ENCODE measurements at regions not wholly inside any gene's neighbourhood (a gene's known extent, or its start where the extent isn't known, plus 50 kb on each side); places are given as distances from the start of the nearest gene placed in this dataset.

GRCh38 chr17:53319947-53320346 is 502.8 kb upstream of the KIF2B start:
- in situ Hi-C loops (cut with HindIII; ENCODE audit: low pct_unique_long_range_greater_than_20kb, low sequenced_read_pairs), result no loop called here
- Histone ChIP-seq H3K4me3 (ENCODE audit: low read depth in 2 of 2, low read length in 2 of 2) (no peak overlapping the region), H3K9me3 (ENCODE audit: control insufficient read depth, insufficient read depth, low read depth, low read length) (peaks cover 7% of the 10 kb centered on the region; the same call in 1 of the 2 replicates), H3K27ac (ENCODE audit: low read length) (no peak overlapping the region), H3K27me3 (ENCODE audit: control insufficient read depth, insufficient read depth, low read length) (no peaks in the 10 kb centered on the region), H3K36me3 (ENCODE audit: control insufficient read depth, insufficient read depth, low read length) (no peaks in the 10 kb centered on the region), H3K4me1 (ENCODE audit: control insufficient read depth, insufficient read depth, low read length) (no peaks in the 10 kb centered on the region)
- no peak for TF ChIP-seq CTCF (IDR thresholded peaks at IDR 0.05)
- no peak for TF ChIP-seq REST (IDR thresholded peaks at IDR 0.05; ENCODE audit: insufficient read depth in 1 of 2, low read depth in 2 of 2, low read length in 1 of 2)
- TF ChIP-seq TCF7L2 (IDR thresholded peaks at IDR 0.05; ENCODE audit: low read depth, low read length), result no peak
- TF ChIP-seq SIN3A (IDR thresholded peaks at IDR 0.05; ENCODE audit: borderline replicate concordance, insufficient read depth, low read depth, low read length), result no peak
- no peak for TF ChIP-seq POLR2AphosphoS5 (IDR thresholded peaks at IDR 0.05; ENCODE audit: low read depth, low read length)
- ATAC-seq, result no peak
- BruUV-seq (replicated peaks), result no TSS peak
- intact Hi-C loops (cut with micrococcal nuclease; ENCODE audit: unreplicated experiment), result no loop called here
- DNase-seq (ENCODE audit: low read depth, low spot score), result no peak
- POLR2A ChIA-PET, result no interaction called here
- CTCF ChIA-PET, result no interaction called here

GRCh38 chr17:53316988-53317387 is 505.7 kb upstream of the KIF2B start:
- Histone ChIP-seq H3K27me3 (ENCODE audit: control insufficient read depth, insufficient read depth, low read length) (no peaks in the 10 kb centered on the region), H3K4me3 (ENCODE audit: low read depth in 2 of 2, low read length in 2 of 2) (no peak overlapping the region), H3K36me3 (ENCODE audit: control insufficient read depth, insufficient read depth, low read length) (no peaks in the 10 kb centered on the region), H3K27ac (ENCODE audit: low read length) (no peak overlapping the region), H3K9me3 (ENCODE audit: control insufficient read depth, insufficient read depth, low read depth, low read length) (peaks cover 7% of the 10 kb centered on the region; the same call in 1 of the 2 replicates), H3K4me1 (ENCODE audit: control insufficient read depth, insufficient read depth, low read length) (no peaks in the 10 kb centered on the region)
- in situ Hi-C loops (cut with HindIII; ENCODE audit: low pct_unique_long_range_greater_than_20kb, low sequenced_read_pairs), result no loop called here
- TF ChIP-seq REST (IDR thresholded peaks at IDR 0.05; ENCODE audit: insufficient read depth in 1 of 2, low read depth in 2 of 2, low read length in 1 of 2) (no peak), SIN3A (IDR thresholded peaks at IDR 0.05; ENCODE audit: borderline replicate concordance, insufficient read depth, low read depth, low read length) (no peak), TCF7L2 (IDR thresholded peaks at IDR 0.05; ENCODE audit: low read depth, low read length) (no peak), CTCF (IDR thresholded peaks at IDR 0.05) (no peak), POLR2AphosphoS5 (IDR thresholded peaks at IDR 0.05; ENCODE audit: low read depth, low read length) (no peak)
- ATAC-seq, result no peak
- DNase-seq (ENCODE audit: low read depth, low spot score), result no peak
- ChIA-PET CTCF (no interaction called here), POLR2A (no interaction called here)
- intact Hi-C loops (cut with micrococcal nuclease; ENCODE audit: unreplicated experiment), result no loop called here
- no TSS peak for BruUV-seq (replicated peaks)

Data from Panc1 (cell line).